HuH-7 (cell line): ENCODE measurements at regions not wholly inside any gene's neighbourhood (a gene's known extent, or its start where the extent isn't known, plus 50 kb on each side); places are given as distances from the start of the nearest gene placed in this dataset.
"Not testable (repeated sequence)": the region's sequence is repeated elsewhere in the genome, so short reads cannot be mapped to it uniquely, and the experiment has no call there.

Experiments
- DNase-seq: peaks from one replicate; pipeline ENCODE4 v3.0.0; 2011; ENCODE audit warnings: low spot score

DNA sequence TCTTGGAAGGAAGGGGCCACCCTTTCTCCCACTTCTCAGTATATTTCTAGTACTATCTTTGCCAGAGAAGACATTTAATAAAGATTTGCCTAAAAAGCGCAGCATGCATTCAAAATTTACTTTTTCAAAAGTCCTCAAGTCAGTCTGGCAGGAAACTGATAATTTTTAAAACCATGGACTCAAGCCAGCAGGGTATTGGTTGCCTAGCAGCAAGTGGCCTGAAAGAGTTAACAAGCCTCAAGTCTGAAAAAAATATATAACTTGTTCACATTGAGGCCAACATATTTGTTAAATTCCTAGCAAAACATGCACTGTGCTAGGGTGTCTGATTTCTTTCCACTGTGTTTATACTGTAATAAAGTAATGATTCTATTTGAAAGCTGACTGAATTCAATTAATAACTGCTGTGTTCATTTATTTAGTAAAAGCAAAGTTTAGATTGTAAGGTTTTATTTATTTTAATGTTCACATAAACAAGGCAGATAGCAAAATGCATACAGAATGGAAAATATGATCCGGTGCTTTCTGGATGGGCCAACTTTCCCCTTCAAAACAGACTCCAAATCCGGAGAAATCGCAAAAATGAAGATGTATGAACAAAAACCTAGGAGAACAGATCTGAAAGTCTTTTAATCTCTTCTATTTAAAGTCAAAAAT lies 218.5 kb upstream of the FGF13 start:
- no peak for DNase-seq

DNA sequence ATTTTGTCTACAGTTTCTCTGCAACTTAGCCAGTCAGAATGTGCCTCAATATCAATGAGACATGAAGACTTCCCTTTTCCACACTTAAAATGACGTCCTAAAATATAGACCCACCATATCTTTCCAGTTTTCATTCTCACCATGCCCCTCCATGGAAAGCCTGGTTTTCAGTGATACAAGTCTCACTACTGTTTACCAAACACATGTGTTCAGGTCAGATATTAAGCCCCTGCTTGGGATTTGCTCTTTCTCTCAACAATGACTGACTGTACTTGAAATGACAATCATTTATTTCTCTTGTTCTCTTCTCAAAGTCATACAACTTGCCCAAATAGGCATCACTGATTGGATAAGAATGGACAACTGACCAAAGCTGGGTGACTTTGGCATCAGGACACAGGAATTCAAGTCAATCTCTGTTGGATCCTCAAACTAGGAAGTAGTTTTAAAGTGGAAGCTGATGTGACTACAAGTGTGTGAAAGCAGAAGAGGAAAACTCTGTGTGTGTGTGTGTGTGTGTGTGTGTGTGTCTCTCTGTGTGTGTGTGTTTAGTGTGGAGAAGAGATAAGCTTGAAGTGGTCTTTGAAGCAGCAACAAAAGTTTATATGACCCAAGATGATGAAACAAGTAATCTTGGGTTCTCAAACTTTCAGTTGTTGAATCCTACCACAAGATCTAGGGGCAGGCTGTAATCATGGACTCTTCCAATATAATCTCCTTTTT lies 217.4 kb upstream of the FGF13 start:
- DNase-seq: no peak

DNA sequence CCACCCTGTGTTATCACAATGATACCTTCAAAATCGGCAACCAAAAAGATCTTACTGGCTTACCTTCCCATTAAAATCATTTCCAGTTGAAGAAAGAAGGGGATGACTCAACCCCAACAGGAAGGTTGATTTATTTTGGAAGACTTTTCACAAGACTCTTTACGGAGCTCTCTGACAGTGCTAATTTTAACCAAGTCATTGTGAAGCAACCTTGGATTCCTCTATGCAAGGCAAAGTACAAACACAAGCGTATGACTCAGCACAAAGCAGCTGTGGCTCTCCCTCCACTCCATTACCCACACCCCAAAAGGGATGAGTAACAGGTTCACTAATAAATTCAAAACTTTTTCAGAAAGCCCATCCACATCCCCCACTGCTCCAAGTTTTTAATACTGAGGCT lies 213.8 kb upstream of the FGF13 start:
- DNase-seq: no peak

DNA sequence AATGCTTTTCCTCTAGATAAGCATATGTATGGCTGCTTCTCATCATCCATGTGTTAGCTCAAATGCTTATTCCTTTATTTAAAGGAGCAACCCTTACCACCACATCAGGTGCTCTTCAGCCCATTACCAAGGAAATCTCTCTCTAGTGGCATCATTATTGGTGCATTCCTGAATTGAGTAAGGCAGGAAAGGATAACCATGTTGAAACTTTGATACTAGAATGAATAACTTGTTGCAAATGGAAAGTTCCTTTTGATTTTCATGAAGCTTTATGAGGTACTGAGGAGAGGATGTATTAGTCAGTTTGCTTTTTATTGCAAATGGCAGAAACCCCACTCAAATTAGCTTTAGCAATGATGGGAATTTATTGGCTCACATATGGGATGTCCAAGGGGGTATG lies 212.3 kb upstream of the FGF13 start:
- DNase-seq: no peak

DNA sequence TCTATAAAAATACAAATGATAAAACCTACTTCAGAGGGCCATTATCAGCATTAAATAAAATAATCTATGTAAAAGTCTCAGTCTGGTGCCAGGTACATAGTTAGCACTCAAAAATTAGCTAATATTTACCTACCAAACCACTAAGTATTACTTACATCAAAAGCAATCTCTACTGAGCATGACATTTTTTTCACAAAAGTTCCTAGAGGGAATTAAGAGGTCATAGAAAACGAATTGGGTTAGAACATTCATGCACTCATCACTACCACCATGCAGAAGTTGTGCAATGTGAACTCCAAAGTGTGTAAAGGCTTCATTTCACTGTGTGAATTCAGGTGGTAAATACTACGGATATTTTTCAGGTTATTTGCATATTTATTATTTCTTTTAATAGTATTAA lies 209.5 kb upstream of the FGF13 start:
- no peak for DNase-seq

DNA sequence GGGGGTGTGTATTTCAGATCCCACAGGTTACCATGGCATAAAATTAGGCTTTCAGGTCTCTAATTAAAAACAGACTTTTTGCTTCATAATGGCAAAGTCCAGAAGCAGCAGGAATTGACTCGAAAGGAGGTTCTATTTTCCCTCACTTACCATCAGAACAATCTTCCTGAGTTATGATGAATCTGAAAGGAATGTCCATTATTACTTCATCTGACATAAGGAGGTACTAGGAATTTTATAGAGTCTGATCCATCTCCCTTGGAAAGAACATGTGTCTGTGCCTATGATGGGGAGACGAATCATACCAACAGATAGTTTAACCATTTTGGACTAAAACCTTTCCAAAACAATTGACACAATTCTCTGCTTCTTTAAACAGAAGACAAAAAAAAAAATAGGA lies 206.3 kb upstream of the FGF13 start:
- DNase-seq: no peak

DNA sequence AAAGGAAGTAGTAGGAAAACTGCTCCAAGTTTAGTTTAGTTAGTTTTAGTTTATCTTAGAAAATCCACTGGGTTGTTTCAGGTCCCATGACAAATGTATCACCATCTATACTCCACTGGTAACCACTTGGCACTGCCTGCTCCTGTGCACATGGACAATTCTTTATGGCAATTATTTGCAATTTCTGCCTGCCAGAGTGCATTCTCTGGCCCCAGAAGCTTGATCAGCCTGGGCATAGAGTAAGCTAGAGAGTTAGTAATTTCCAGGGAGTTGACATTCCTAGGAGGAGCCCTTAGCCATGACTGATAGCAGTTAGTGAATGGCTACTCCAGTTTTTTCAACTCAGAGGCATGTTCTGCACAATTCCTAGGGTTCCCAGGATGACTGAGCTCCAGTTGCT lies 203.2 kb upstream of the FGF13 start:
- no peak for DNase-seq

DNA sequence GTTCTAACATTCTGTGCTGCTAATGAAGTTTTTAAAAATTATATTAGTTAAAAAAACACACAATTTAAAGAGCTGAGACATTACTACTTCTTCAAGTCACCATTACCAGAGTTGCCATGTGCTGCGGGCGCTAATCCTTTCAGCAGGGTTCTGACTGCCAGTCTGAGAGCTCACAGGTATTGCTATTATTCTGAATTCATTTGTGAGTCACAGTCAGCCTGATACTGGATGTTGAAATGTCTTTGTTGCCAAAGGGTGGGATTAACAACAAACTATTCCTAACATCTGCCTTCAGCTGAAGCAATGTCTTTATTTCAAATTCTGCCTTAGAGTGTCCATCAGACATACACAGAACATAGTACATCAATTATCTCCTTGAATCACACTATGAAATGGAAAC lies 197.1 kb upstream of the FGF13 start:
- no peak for DNase-seq

DNA sequence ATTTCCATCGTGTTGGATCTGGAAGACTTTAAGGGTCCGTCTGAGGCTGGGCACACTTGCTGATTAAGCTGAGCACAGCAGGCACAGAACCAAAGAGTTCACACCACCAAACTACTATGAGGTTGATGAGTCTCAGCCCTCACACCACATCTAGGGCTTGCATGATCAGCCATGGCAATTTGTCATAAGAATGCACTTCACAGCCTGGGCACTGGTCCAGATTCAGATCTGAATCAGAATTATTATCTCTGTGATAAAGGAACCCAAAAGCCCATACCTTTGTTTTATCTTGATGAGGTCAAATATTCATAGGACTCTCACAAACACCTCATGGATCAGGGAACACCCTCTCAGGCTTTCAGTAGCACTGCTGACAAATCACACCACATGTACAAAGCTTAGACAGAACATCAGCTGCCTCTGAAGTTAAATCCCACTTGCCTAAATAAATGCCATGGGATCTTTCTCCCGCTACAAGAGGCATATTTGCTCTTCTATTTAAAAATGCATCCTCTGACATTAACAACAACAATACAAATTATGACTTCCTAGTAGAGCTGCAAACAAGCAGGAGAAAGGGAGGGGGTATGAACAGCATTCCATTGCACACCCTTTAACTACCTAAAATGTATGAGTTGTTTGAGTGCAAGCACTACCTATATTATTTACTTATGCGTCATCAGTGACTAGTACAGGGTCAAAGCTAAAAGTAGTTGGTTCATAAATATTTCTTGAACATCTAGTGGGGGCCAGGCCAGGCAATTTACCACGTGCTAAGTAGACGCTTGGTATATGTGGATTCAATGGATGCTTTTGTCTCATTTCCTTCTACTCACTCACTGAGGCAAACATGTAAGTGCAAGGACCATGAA lies 186.3 kb upstream of the FGF13 start:
- DNase-seq: no peak

DNA sequence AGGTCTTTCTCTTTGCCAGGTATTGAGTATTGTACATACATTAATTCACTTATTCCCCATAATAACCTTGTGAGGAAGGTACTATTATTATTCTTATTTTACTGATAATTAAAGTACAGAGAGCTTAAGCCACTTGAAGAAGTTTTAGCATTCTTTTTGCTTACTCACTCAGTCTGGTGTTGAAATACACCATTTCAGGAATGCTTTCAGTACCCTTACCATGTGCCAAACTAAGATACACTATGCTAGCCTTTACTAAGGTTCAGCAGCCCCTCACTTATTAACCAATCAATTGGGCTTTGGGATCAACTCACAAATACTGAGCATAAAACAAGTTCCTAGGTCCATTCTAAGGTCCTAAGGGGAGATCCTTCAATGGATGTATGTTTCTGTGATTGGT lies 179.0 kb upstream of the FGF13 start:
- DNase-seq: no peak

DNA sequence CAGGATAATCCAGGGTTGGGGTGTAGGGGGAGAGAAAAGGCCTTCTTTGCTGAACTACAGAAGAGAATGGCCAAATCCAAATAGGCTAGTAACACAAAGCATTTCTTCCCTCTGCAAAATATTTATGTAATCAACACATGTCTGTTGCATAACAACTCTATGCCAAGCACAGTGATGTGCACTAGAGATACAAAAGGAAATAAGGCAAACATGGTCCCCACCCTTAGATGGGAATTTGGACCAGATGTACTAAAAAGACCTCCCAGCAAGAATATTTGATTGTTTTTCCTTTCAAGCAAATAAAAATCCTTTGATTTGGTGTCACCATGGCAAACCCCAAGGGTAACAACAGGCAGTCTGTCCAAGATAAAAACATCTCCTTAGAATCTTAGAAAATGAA lies 177.6 kb upstream of the FGF13 start:
- DNase-seq: no peak

DNA sequence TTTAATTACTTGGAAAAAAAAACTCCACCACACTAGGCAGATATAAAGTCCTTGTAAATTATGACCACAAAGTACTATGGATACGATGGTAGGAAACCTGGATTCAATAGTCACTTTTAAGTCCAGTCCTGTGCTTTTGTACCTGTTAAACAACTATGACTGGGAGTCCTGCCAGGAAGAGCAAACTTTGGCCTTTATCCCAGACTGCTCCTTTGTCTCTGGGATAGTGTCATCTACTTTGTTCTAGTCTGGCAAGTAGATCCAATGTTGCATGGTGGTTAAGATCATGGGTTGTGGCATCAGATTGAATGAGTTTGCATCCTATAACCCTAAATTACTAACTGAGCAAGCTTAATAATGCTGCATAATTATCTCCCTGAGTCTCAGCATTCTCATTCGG lies 175.3 kb upstream of the FGF13 start:
- no peak for DNase-seq

DNA sequence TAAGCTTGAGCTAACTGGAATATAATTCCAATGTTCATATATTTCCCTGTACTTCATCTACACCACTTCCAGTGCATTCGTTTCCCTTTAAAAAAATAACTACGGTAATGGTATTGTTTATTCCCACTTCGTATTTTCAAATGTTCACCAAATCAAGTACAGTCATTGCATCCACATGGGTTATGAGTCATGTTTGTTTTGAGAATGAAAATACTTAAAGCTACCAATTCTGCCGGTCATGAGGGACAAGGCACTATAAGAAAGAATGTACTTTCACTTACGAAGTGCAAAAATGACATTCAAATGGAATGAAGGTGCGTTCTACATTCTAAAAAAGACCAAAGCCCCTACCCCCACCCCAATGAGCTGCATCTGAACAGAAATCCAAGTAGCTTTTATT lies 174.4 kb upstream of the FGF13 start:
- DNase-seq: no peak

DNA sequence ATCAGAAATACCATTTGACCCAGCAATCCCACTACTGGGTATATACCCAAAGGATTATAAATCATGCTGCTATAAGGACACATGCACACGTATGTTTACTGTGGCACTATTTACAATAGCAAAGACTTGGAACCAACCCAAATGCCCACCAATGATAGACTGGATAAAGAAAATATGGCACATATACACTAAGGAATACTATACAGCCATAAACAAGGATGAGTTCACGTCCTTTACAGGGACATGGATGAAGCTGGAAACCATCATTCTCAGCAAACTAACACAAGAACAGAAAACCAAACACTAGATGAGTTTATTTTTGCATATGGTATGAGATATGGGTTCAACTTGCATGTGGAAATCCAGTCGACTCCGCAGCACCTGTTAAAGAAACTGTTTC lies 168.8 kb upstream of the FGF13 start:
- not testable (repeated sequence) for DNase-seq

DNA sequence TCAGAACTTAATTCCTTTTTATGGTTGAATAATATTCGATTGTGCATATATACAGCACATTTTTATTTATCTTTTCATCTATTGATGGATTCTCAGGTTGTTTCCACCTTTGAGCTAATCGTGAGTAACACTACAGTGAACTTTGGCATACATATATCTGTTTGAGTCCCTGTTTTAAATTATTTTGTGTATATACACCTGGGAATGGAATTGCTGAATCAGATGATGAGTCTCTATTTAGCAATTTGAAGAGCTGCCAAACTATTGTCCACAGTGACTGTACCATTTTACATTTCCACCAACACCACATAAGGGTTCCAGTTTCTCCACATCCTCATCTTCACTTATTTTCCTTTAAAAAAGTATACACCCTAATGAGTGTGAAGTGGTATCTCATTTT lies 166.2 kb upstream of the FGF13 start:
- DNase-seq: no peak

DNA sequence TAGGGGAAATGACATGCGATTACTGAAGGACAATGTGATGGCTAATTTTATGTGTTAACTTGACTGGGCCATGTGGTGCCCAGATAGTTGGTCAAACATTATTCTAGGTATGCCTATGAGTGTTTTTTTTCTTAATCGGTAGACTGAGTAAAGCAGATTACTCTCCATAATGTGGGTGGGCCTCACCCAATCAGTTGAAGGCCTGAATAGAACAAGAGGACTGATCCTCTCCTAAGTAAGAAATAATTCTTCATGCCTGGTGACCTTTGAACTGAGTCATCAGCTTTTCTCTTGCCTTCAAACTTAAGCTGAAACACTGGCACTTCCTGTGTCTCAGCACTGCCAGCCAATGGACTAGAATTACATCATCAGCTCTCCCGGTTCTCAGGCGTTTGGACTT lies 164.0 kb upstream of the FGF13 start:
- DNase-seq: no peak

DNA sequence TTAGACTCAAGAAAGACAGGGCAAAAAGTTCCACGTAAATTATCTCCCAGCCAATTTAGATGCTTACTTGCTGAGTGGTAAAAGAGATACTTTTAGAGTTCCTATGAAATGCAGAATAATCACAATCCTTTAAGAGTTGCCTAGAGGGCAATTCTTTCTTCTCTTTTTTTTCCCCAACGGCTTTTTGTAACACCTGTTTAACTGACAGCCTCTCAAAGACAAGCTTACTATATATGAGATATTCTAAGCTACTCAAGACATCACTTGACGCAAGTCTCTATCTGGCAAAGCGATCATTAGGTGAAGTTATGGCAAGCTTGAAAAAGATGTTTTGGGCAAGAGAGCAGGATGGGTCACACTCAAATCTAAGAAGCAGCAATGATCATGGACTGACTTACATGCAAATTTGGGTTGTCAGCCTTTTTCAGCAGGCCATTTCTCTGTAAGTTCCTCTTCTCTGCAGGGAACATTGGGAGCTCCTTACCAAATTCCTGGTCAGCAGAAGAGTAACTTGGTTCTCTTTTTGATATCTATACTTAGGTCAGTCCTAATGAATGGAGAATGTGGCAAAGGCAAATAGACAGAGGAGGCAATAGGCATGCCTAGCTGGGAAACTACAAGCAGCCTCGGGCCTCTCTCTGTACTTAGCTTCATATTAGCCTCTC lies 162.9 kb upstream of the FGF13 start:
- DNase-seq: no peak

DNA sequence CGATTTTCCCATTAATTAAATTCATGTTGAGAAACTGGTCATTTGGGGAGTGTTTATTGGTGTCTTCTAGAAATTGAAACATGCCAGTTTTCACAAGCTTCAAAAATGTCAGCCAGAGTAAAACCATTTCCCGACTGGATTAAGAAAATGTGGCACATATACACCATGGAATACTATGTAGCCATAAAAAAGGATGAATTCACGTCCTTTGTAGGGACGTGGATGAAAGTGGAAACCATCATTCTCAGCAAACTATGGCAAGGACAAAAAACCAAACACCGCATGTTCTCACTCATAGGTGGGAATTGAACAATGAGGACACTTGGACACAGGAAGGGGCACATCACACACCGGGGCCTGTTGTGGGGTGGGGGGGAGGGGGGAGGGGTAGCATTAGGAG lies 162.1 kb upstream of the FGF13 start:
- not testable (repeated sequence) for DNase-seq

DNA sequence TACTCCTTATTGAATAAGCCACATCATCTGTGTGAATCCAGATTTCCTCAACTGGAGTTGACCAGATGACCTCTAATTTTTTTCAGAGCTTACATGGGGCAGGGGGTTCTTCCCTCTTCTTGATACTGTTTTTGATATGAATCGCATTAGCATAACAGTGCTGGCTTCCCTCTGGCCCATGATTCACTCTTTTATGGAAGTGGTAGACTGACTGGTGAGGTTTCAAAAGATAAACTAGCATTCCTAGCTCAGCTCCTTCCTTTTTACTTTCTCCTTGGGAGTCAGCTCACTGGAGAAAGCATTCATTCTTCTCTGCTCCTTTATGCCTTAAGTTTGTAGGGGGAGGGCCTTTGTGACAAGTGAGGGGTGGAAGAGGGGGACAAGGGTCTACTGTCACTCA lies 161.0 kb upstream of the FGF13 start:
- no peak for DNase-seq

DNA sequence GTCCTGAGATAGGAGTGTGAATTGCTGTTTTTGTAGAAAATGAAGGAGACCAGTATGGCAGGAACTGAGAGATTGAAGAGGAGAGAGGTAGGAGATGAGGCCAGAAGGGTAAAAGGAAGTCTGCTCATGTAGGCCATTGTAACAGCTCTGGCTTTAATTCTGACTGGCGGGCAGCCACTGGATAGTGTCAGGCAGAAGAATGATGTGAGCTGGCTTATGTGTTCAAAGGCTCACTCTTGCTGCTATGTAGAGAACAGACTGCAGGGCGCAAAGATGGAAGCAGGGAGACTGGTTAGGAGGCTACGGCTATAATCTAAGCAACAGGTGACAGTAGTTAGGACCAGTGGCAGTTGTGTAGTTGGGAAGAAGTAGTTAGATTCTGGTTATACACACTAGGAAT lies 160.2 kb upstream of the FGF13 start:
- no peak for DNase-seq

DNA sequence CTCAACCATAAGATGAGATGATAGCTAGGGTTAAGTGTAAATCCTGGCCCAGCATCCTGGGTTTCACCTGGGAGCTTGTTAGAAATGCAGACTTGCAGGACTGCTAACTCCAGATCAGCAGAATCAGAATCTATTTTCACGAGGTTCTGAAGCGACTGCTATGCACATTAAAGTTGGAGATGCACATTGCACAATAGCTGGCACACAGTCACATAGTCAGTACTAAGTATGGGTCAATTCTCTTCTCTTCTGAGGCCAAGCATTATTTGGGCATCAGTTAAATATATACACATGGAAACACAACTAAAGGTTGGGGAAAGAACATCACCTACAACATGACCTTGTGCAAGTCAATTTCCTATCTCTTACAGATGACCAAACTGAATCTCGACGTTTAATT lies 155.1 kb upstream of the FGF13 start:
- DNase-seq: no peak

DNA sequence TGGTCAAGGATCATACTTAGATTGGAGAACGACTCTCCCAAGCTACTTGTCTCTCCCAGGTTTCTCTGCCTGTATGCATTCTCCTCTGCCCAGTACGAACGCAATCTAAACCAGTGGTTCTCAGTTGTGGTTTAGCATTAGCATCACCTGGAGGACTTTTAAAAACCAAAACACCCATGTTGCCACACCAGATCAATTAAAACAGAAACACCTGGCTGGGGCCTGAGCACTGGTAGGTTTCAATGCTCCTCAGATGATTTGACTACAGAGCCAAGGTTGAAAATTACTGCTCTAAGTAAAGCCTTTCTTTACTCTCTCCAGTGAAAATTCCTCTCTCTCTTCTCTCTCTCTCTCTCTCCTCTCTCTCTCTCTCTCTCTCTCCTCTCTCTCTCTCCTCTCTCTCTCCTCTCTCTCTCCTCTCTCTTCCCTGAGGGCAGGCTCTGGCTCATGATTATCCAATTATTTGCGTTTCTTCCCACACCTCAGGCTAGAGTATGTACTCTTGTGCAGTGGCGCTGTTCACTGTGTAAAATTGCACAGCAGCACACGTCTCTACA lies 153.7 kb upstream of the FGF13 start:
- DNase-seq: no peak
